Activated T-helper 1 cell treated with Interleukin-2 at 50 U/mL for 16 hours (primary cell): ENCODE measurements at regions not wholly inside any gene's neighbourhood (a gene's known extent, or its start where the extent isn't known, plus 50 kb on each side); places are given as distances from the start of the nearest gene placed in this dataset.
"Not testable (repeated sequence)": the region's sequence is repeated elsewhere in the genome, so short reads cannot be mapped to it uniquely, and the experiment has no call there.

Experiments
- DNase-seq: peaks from one replicate; pipeline ENCODE4 v3.0.0-alpha.2; 2020; ENCODE audit warnings: low read depth

- DNase-seq: no peak
Observed at GRCh38 chr5:34447424-34447823, 208.7 kb upstream of the RAI14 start.

DNA sequence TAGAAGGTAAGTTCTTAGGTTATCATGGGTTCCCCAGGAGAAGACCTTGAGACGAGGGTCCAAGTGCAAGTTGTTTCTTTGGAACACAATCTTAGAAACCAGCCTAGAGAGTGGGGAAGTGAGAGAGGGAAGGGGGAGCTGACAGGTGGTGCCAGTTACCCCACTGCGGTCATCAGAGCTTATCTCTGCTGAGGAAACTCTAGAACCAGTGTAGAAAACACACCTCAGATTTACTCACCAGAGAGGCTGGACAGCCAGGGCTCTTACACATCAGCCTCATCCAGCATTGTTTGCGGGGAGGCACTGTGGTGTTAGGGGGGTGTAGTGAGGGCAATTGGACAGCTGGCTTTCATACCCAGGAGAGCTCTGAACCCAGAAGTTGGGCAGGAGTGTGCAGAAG lies 206.5 kb upstream of the RAI14 start:
- no peak for DNase-seq

DNA sequence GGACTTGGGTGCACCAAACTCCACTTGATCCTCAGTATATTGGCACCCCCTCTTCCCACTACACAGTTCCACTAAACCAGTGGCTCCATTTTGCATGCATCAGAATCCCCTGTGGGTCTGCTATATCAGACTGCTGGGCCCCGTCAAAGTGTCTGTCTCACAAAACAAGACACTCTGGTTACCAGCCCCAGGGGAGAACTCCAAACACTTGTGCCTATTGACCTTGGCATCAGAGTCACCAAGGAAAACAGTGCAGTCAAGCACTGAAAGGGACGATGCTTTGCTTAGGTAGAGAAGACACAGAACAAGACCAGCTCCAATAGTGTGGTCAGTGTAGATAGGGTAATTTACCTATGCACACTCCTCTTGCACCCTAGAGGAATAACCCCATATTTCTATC lies 205.8 kb upstream of the RAI14 start:
- DNase-seq: no peak

DNA sequence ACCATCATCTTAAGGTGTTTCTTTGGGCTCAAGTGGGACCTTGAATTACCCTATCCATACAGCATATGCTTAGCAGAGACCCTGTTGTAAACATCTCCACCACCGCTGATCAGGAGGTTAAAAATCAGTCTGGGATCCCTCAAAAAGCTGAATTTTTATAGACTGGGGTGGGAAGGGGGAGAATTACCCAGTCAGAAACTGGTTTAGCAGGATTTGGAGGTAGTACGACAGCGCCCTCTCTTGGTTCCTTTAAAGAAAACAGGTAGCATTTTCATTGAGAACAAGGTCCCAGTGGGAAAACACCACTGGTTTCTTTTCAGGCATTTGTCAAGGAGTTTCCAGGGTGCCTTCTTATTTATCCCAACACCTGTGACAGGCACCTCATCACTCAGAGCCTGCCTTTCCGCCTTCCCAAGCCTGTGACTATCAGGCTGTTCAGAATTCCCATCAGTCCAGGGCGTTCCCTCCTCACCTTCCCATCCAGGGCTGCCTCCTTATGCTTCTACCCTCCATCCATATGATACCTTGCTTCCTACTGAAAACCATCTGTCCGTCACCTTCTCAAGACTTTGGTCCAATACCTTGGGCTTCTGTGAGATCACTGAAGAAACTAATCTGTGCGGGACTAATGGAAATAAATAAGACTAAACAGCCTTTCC lies 203.8 kb upstream of the RAI14 start:
- no peak for DNase-seq

- DNase-seq: no peak
Observed at GRCh38 chr5:34455098-34455497, 201.0 kb upstream of the RAI14 start.

DNA sequence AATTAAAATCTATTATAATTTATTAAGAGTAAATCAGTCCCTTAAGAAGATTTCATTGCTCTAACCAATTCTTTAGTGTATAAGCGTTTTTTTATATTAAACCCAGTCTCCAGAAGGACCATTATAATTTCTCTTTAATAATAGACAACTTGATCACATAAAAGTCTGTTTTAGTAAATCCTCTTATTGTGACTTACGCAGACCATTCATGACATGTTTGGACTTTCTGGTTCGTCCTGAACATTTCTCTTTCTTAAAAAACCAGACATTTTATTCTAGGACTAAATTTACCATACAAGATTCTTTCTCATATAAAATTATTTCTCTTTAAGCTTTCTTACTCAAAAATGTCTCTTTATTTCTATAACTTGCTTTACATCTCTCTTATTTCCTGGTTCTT lies 196.2 kb upstream of the RAI14 start:
- no peak for DNase-seq

DNA sequence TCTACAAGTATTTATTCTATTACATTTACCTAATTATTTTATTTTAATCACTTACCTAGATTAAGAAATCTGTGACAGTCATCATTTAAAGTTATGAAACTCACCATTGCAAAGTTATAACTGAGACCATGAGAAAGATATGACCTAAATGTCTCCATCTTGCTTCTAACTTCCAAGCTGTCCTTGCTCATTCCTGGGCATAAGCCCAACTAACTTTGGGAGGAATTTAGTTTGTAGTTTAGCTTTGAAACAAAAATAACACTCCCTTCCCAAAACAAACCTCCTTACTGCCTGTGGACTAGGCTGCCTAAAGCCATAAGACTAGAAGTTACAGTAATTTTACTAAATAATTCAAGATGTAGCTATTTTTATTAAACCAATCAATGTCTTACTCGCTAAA lies 195.6 kb upstream of the RAI14 start:
- no peak for DNase-seq

DNA sequence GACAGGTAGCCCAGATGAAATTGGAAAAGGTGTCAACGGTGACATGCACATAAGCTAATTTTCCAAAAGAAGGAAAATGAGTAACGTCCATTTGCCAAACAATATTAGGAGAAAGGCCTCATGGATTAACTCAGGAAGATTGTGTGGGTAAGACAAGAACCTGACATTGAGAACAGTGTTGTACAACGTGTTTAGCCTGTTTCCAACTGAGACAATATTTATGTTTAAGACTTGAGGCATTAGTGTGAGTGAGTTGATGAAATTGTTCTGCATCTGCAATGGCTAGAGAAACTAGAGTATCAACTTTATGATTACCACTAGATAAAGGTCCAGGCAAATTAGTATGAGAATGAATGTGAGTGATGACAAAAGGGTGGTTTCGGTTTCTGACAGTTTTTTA lies 191.3 kb upstream of the RAI14 start:
- DNase-seq: no peak

GRCh38 chr5:34465301-34465700 lies 190.8 kb upstream of the RAI14 start:
- not testable (repeated sequence) for DNase-seq

DNA sequence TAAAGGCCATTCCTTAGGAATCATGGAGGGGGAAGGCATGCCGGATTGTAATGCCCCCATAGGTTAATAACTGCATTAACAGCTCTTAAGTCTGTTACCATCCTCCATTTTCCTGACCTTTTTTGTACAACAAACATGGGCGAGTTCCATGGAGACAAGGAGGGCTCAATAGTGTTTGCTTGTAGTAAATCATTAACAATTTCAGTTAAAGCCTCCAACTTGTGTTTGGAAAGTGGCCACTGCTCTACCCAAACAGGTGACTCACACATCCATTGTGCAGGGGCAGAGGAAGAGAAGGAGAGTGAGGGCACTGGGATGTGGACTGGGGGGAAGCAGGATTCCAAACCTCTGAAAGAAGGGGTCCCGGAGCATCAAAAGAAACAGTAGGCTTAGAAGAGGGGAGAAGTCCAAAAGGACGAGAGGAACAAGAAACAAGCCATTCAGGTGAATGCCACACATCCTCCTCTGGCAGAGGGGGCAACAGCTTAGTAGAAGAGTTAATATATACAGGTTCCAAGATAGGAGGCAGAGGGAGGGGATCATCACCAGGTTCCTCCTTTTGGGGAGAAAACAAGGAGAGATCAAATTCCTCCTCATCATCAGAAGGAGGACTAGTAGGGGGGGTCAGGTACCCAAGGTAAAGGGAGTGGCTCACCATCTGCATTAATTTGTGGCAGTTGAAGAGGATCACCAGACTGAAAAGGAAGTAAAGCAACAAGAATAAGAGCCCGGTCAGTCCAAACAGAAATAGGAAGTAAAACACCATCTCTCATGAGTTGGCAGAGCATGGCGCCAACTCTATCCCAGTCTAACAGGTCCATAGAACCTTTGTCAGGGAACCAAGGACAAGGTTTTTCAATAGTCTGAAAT lies 189.4 kb upstream of the RAI14 start:
- DNase-seq: not testable (repeated sequence)

DNA sequence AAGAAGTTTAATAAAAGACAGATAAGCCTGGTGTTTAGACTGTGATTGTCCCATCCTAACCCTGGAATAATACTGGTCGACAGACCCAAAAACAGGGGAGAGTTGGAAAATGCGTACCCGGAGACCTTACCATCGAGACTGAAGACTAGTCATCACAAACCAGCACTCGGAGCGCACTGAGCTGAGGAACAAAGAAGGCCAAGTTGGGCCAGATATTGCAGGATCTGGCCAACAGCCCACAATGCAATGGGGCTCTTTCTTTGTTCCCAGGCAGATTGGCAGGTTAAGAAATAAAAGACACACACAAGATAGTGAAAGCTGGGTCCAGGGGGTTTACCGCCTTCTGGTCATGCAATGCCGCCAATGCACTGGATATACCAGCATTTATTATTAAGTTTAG lies 188.7 kb upstream of the RAI14 start:
- DNase-seq: no peak

- DNase-seq: not testable (repeated sequence)
Observed at GRCh38 chr5:34467984-34468383, 188.1 kb upstream of the RAI14 start.

DNA sequence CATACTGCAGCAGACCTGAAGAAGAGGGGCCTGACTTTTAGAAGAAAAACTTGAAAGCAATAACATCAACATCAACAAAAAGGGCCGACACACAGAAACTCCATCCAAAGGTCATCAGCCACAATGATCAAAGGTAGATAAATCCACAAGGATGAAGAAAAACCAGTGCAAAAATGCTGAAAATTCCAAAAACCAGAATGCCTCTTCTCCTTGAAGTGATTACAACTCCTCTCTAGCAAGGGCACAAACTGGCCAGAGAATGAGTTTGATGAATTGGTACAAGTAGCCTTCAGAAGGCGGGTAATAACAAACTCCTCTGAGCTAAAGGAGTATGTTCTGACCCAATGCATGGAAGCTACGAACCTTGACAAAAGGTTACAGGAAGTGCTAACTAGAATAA lies 186.2 kb upstream of the RAI14 start:
- no peak for DNase-seq

DNA sequence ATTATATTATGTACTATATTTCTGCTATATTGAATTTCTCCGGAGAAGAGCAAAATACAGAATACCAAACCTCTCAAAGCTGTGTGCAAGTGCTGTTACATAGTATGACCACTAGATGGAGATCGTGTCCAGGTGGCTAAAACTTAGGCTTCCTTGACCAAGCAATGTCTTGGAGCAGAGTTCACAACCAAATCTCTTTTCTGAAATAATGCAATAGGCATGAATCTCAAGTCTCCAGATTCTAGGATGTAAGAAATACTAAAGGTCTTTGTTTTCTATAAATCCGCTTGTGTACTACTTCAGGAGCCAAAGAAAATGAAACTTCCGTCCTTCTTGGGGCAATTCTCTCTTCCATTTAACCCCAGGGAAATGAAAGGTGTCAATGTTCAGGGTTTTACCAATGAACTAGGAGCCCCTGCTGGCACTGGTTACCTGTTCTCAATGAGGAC lies 181.5 kb upstream of the RAI14 start:
- DNase-seq: no peak

DNA sequence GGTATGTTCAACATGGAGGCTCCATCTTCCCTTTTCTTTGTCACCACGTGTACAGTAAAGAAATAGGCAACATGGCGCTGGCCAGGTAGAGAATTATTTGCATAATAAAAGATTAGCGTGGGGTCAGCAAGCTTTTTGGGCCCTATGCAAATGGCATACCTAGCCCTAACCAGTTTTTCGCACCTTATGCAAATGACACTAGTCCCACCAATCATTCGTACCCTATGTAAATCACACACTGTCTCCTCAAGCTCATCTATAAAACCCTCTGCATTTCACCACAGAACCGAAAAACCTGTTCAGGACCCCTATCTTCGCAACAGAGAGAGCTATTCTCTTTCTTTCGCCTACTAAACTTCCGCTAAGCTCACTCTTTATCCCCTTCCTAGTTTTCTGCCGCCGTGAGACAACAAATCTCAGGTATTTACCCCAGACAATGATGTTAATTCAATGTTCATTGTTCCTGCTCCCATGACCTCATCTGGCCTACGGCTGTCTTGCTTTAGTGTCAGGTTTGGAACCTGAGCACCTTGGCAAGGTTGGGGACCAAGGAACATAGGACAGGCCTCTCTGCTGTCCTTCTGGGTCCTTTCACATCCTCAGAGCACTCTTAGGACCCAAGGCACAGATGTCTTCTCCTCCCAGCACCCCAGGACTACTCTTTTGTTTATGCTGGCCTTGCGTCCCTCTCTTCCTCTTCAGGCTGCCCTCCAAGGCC lies 180.7 kb upstream of the RAI14 start:
- DNase-seq: no peak

GRCh38 chr5:34476941-34477565 lies 179.1 kb upstream of the RAI14 start:
- no peak for DNase-seq

DNA sequence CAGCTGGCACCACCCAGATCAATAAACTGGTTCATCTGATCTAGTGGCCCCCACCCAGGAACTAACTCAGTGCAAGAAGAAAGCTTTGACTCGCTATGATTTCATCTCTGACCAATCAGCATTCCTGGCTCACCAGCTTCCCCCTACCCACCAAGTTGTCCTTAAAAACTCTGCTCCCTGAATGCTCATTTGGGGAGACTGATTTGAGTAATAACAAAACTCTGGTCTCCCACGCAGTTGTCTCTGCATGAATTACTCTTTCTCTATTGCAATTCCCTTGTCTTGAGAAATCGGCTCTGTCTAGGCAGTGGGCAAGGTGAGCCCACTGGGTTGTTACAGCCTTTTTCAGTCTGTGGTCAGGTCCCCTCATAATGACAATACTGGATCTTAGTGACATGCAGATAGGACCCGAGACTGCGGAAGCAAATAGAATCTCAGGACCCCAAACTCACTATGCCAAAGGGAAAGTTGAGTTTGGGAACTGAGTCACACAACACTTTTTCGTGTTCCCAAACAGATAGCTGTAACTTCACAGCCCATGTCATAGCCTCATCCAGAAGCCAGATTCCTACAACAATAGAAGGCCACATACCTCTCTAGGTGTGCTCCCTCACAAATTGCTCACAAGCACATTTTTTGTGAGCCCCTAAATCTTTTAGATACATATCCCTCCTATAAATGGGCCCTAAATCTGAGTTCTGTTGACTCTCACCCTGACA lies 175.2 kb upstream of the RAI14 start:
- DNase-seq: no peak

DNA sequence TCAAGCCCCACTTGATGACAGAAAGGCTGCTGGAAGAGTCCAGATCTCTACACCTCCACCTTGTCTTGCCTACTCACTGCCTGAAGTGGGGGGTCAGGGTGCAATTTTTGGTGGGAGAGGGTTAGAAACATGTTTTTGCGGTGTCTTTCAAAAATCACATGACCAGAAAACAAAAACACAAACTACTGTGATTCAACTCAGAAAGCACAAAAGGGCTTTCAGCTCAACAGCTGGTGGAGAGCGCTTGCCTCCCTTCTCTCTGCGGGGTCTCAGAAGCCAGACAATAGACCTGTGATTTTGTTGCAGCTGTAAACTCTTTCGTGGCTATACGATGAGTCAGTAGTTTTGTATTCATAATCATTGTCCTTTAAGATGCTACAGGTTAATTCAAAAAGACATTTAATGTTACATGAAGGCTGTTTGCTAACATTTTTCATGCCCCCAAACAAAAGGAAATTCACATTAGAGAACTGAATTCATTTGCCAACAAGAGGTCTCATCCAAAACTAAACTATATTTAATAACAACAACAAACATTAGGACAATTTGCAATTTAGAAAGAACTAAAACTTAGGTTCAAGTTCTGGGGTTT lies 172.6 kb upstream of the RAI14 start:
- DNase-seq: no peak

DNA sequence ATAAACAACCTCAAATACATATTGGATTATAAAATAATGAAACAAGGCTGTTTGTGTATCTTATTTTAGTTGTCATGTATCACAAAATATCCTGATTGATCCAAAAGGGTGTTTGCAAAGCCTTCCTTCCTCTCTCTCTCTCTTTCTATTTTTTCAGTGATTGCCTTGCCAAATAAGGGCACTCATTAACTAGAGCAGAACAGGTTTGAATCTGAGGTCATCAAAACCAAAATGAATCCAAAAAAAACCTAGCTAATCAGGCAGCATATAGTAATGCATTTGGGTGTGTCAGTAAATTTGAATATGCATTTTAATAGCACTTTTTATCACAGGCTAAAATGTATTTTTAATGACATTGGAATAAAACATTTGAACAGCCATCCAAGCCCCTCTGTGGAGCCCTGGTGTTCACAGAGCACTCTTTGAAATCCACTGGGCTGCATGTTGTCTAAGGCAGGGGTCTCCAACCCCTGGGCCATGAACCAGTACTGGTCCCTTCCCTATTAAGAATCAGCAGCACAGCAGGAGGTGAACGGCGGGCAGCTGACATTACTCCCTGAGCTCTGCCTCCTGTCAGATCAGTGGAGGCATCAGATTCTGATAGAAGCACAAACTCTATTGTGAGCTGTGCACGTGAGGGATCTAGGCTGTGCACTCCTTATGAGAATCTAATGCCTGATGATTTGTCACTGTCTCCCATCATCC lies 171.8 kb upstream of the RAI14 start:
- DNase-seq: no peak

DNA sequence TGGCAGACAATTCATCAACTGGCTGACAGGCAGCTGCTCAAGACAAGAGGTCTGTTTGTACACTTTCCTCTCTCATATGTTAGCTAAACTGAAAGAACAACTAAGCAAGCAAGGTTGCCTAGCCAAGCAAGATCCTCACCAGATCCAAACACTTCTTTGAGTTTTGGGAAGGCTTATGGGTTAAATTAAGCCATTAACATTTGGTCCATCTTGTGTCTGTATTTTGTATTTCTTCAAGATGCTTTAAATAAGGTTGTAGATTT lies 170.4 kb upstream of the RAI14 start:
- no peak for DNase-seq
